OCI-LY1 (cell line): ENCODE measurements at regions not wholly inside any gene's neighbourhood (a gene's known extent, or its start where the extent isn't known, plus 50 kb on each side); places are given as distances from the start of the nearest gene placed in this dataset.

Source experiments
- H2AFZ ChIP-seq: fragments of 200-600 bp; sonication (generic), shearing (Covaris generic); 2 replicates; pipeline ENCODE4 v1.6.0; 2014; ENCODE audit warnings: antibody characterized with exemption, mild to moderate bottlenecking, low read length
- H3F3A ChIP-seq: fragments of 200-600 bp; sonication (generic), shearing (Covaris generic); 2 replicates; pipeline ENCODE4 v1.6.0; 2014; ENCODE audit warnings: mild to moderate bottlenecking, antibody characterized with exemption, low read length, moderate library complexity; ENCODE audit not compliant: insufficient read depth
- H3K27ac ChIP-seq: fragments of 200-600 bp; sonication (generic); 2 replicates; pipeline ENCODE4 v1.5.1; 2014; ENCODE audit warnings: low read length, mixed run types, mild to moderate bottlenecking, low read depth; ENCODE audit not compliant: poor library complexity, severe bottlenecking
- H3K27me3 ChIP-seq: fragments of 200-600 bp; sonication (generic); 2 replicates; pipeline ENCODE4 v1.6.0; 2014; ENCODE audit warnings: antibody characterized with exemption, mild to moderate bottlenecking, low read length, moderate library complexity; ENCODE audit not compliant: insufficient read depth
- H3K36me3 ChIP-seq: fragments of 200-600 bp; sonication (generic); 2 replicates; pipeline ENCODE4 v1.6.1; 2014; ENCODE audit warnings: mild to moderate bottlenecking, antibody characterized with exemption, low read length, moderate library complexity, mixed read lengths; ENCODE audit not compliant: insufficient read depth
- H3K4me1 ChIP-seq: fragments of 200-600 bp; sonication (generic); 2 replicates; pipeline ENCODE4 v1.5.1; 2014; ENCODE audit warnings: mild to moderate bottlenecking, low read length, moderate library complexity; ENCODE audit not compliant: insufficient read depth, severe bottlenecking
- H3K4me2 ChIP-seq: fragments of 200-600 bp; sonication (generic), shearing (Covaris generic); 2 replicates; pipeline ENCODE4 v1.6.1; 2014; ENCODE audit warnings: low read length
- H3K4me3 ChIP-seq: fragments of 200-600 bp; sonication (generic); 2 replicates; pipeline ENCODE4 v1.5.1; 2014; ENCODE audit warnings: low read length, low read depth, mild to moderate bottlenecking, mixed read lengths; ENCODE audit not compliant: poor library complexity, severe bottlenecking
- H3K79me2 ChIP-seq: fragments of 200-600 bp; shearing (Covaris generic); 2 replicates; pipeline ENCODE4 v1.6.1; 2016; ENCODE audit warnings: mixed run types, low read length, mixed read lengths; ENCODE audit not compliant: insufficient read depth
- H3K9ac ChIP-seq: fragments of 200-600 bp; sonication (generic), shearing (Covaris generic); 2 replicates; pipeline ENCODE4 v1.6.1; 2014; ENCODE audit warnings: mild to moderate bottlenecking, low read length, mixed read lengths
- H3K9me2 ChIP-seq: fragments of 200-600 bp; sonication (generic), shearing (Covaris generic); 2 replicates; pipeline ENCODE4 v1.6.1; 2014; ENCODE audit warnings: low read depth, mild to moderate bottlenecking, low read length, mixed read lengths
- H3K9me3 ChIP-seq: fragments of 200-600 bp; shearing (Covaris generic); 2 replicates; pipeline ENCODE4 v1.6.1; 2014; ENCODE audit warnings: low read length, mixed read lengths
- H4K20me1 ChIP-seq: fragments of 200-600 bp; sonication (generic), shearing (Covaris generic); 2 replicates; pipeline ENCODE4 v1.6.0; 2016; ENCODE audit warnings: mild to moderate bottlenecking, low read length; ENCODE audit not compliant: insufficient read depth
- EZH2 ChIP-seq: fragments of 200-600 bp; sonication (generic), shearing (Covaris generic); IDR thresholded peaks from 2 replicates; pipeline ENCODE4 v1.8.0; 2017; ENCODE audit warnings: borderline replicate concordance, mixed run types, mild to moderate bottlenecking, antibody characterized with exemption, low read length, moderate library complexity, mixed read lengths
- TF ChIP-seq, protein P1 (sequence below): fragments of 200-600 bp; sonication (generic), shearing (Covaris generic); IDR thresholded peaks from 2 replicates; pipeline ENCODE4 v1.5.1; 2017; ENCODE audit warnings: mild to moderate bottlenecking, antibody characterized with exemption, low read length, moderate library complexity, mixed read lengths

DNA sequence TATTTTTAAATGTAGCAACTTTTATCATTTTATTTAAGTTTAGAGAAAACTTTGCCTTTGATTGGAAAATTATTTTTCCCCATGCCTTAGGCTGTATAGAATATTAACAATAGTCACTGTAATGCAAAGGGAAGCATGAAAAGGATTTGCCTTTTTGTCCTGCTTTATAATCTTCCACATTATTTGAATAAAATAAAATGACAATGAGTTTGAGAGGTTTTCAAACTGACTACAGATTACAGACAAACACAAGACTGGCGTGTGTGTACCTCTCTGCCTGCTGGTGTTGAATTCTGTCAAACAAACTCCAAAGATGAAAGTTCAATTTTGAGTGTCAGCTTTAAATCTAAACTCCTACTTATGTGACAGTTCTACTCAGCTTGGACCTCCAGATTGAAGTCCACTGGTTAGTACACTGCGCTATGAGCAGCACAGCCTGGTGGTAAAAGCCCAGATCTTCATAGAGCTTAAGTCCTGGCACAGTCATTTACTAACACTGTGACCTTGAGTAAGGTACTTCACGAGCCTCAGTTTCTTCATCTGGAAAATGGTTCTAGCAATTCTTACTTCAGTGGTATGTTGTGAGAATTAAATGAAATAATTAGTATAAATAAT lies 98.3 kb upstream of the CPNE8 start:
- no peak overlapping the region for H2AFZ ChIP-seq
- no peaks in the 10 kb centered on the region for H3K9me3 ChIP-seq
- no peaks in the 10 kb centered on the region for H3F3A ChIP-seq
- H3K4me3 ChIP-seq, result no peak overlapping the region
- H3K9ac ChIP-seq, result no peak overlapping the region
- H3K27ac ChIP-seq, result no peak overlapping the region
- H3K36me3 ChIP-seq, result no peaks in the 10 kb centered on the region
- no peak overlapping the region for H3K4me2 ChIP-seq
- no peaks in the 10 kb centered on the region for H3K4me1 ChIP-seq
- no peaks in the 10 kb centered on the region for H3K79me2 ChIP-seq
- H3K9me2 ChIP-seq, result no peaks in the 10 kb centered on the region
- no peaks in the 10 kb centered on the region for H3K27me3 ChIP-seq
- TF ChIP-seq, protein P1, sequence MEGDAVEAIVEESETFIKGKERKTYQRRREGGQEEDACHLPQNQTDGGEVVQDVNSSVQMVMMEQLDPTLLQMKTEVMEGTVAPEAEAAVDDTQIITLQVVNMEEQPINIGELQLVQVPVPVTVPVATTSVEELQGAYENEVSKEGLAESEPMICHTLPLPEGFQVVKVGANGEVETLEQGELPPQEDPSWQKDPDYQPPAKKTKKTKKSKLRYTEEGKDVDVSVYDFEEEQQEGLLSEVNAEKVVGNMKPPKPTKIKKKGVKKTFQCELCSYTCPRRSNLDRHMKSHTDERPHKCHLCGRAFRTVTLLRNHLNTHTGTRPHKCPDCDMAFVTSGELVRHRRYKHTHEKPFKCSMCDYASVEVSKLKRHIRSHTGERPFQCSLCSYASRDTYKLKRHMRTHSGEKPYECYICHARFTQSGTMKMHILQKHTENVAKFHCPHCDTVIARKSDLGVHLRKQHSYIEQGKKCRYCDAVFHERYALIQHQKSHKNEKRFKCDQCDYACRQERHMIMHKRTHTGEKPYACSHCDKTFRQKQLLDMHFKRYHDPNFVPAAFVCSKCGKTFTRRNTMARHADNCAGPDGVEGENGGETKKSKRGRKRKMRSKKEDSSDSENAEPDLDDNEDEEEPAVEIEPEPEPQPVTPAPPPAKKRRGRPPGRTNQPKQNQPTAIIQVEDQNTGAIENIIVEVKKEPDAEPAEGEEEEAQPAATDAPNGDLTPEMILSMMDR, result no peak
- TF ChIP-seq EZH2, result no peak
- H4K20me1 ChIP-seq, result no peaks in the 10 kb centered on the region

DNA sequence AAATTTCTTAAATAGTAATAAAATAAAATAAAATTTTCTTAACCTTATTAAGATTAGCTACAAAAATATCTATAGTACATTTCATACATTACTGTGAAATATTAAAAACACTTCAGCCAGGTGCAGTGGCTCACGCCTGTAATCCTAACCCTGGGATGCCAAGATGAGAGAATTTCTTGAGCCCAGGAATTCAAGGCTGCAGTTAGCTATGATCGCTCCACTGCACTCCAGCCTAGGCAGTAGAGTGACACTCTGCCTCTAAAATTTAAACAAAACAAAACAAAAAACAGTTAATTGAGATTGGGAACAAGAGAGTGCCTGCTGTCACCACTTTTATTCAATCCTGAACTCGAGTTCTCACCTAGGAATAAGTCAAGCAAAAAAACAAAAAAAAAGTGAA lies 95.0 kb upstream of the CPNE8 start:
- Histone ChIP-seq H3K79me2 (no peaks in the 10 kb centered on the region), H3K36me3 (no peaks in the 10 kb centered on the region), H4K20me1 (no peaks in the 10 kb centered on the region), H3K4me2 (no peak overlapping the region), H3K9me2 (no peaks in the 10 kb centered on the region), H3K9ac (no peak overlapping the region), H3K9me3 (no peaks in the 10 kb centered on the region), H3K27me3 (no peaks in the 10 kb centered on the region), H3K27ac (no peak overlapping the region), H3K4me3 (no peak overlapping the region), H3K4me1 (no peaks in the 10 kb centered on the region), H2AFZ (no peak overlapping the region), H3F3A (no peaks in the 10 kb centered on the region)
- TF ChIP-seq, protein P1, result no peak
- no peak for TF ChIP-seq EZH2

DNA sequence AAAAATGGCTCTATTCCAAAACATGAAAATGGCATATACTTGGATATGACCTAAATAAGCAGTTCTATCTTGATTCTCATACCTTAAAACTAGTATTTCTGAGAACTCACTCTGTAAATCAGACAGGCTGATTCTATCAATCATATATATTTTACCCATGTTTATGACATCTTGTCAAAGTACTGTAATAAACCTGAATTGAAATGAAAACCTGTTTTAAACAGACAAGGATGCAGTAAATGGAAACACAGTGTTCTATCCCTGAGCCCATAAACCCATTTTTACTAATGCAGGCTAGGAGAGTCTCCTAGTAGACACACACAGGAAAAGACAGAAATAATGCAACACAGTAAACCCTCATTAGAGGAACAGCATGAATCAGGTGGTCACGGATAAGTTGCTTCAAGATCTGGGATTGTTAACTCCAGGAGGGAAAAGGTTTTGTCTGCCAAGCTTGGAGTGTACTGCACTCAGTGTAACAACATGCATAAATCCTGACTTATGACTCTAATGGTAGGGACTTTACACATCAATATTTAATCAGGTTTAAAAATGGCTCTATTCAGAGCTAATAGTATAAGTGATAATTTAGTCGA lies 93.6 kb upstream of the CPNE8 start:
- no peaks in the 10 kb centered on the region for H3K9me3 ChIP-seq
- TF ChIP-seq, protein P1, result no peak
- no peak for TF ChIP-seq EZH2
- no peaks in the 10 kb centered on the region for H3K36me3 ChIP-seq
- H3K9ac ChIP-seq, result no peak overlapping the region
- H3K27me3 ChIP-seq, result no peaks in the 10 kb centered on the region
- H2AFZ ChIP-seq, result no peak overlapping the region
- H3K79me2 ChIP-seq, result no peaks in the 10 kb centered on the region
- no peaks in the 10 kb centered on the region for H3K4me1 ChIP-seq
- H3F3A ChIP-seq, result no peaks in the 10 kb centered on the region
- no peak overlapping the region for H3K27ac ChIP-seq
- no peak overlapping the region for H3K4me3 ChIP-seq
- no peak overlapping the region for H3K4me2 ChIP-seq
- H3K9me2 ChIP-seq, result no peaks in the 10 kb centered on the region
- no peaks in the 10 kb centered on the region for H4K20me1 ChIP-seq
